ENCODE measurements at regions not wholly inside any gene's neighbourhood (a gene's known extent, or its start where the extent isn't known, plus 50 kb on each side); places are given as distances from the start of the nearest gene placed in this dataset.

- no peak for TF ChIP-seq CTCF (IDR thresholded peaks at IDR 0.05)
- no peak for TF ChIP-seq POLR2A (IDR thresholded peaks at IDR 0.05)
Measured at GRCh38 chr18:2310886-2311285, 260.4 kb downstream of the METTL4 start.

Measured in esophagus squamous epithelium (tissue), 4 donors.